Neural progenitor cell (in vitro differentiated cells): ENCODE measurements at regions not wholly inside any gene's neighbourhood (a gene's known extent, or its start where the extent isn't known, plus 50 kb on each side); places are given as distances from the start of the nearest gene placed in this dataset.

Source experiments
- EZH2 ChIP-seq: fragments of 200-600 bp; sonication (generic); IDR thresholded peaks from 2 replicates; pipeline ENCODE4 v1.6.1; 2017; ENCODE audit warnings: antibody characterized with exemption, mild to moderate bottlenecking, moderate library complexity
- EZH2phosphoT487 ChIP-seq: fragments of 200-600 bp; sonication (generic); IDR thresholded peaks from 2 replicates; pipeline ENCODE4 v1.6.1; 2017; ENCODE audit warnings: antibody characterized with exemption
- TF ChIP-seq, protein P1 (sequence below): fragments of 200-600 bp; sonication (generic); IDR thresholded peaks from 2 replicates; pipeline ENCODE4 v1.5.1; 2017; ENCODE audit warnings: antibody characterized with exemption, mild to moderate bottlenecking

DNA sequence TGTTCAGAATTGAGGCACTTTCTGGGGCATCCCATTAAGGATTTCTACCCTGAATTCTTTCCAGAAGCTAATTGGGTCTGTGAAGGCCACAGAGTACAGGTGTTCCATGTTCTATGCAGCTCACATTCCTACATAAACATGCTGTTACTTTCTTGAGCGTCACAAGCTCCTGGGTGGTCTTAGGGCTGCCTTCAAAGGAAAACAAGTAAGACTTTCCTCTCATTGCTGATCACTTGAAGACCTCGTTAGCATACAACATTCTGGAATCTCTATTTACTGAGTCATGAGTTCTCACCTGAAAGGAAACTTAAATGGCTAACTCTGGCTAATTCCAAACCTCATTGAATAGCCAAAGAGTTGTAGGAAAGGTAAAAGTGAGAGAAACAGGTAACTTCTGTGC is 63.0 kb upstream of the HMGA2 start:
- TF ChIP-seq EZH2phosphoT487 (no peak), EZH2 (no peak)
- TF ChIP-seq, protein P1, sequence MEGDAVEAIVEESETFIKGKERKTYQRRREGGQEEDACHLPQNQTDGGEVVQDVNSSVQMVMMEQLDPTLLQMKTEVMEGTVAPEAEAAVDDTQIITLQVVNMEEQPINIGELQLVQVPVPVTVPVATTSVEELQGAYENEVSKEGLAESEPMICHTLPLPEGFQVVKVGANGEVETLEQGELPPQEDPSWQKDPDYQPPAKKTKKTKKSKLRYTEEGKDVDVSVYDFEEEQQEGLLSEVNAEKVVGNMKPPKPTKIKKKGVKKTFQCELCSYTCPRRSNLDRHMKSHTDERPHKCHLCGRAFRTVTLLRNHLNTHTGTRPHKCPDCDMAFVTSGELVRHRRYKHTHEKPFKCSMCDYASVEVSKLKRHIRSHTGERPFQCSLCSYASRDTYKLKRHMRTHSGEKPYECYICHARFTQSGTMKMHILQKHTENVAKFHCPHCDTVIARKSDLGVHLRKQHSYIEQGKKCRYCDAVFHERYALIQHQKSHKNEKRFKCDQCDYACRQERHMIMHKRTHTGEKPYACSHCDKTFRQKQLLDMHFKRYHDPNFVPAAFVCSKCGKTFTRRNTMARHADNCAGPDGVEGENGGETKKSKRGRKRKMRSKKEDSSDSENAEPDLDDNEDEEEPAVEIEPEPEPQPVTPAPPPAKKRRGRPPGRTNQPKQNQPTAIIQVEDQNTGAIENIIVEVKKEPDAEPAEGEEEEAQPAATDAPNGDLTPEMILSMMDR, result no peak
